GM21825 (cell line): ENCODE measurements at regions not wholly inside any gene's neighbourhood (a gene's known extent, or its start where the extent isn't known, plus 50 kb on each side); places are given as distances from the start of the nearest gene placed in this dataset.
A peak's percentile ranks its signal among the peaks of the same experiment; 100 is the strongest.

Experiments
- ATAC-seq: cut with Tn5 transposase; IDR thresholded peaks from one replicate; pipeline ENCODE4 v1.9.1; 2021; ENCODE audit warnings: mild to moderate bottlenecking, moderate library complexity; ENCODE audit not compliant: unreplicated experiment

DNA sequence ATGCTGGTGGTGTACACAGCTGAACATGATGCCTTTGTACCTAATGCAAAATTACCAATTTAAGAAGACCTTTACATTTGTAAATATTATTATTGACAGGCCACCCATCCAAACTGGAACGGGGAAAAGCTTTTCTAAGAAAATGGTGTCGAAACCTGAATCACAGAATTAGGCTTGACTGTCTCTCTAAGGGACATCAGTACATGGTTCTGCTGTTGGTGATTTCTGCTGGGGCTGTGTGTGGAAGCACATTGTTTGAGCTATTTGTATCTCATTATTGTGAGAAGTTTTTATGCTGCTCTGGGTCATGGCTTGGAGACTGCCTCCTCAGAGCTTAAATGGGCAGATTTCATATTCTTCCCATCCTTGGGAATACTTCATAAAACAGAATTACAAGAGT lies 420.9 kb upstream of the POU3F3 start:
- no peak for ATAC-seq

GRCh38 chr2:104433657-104434056 lies 420.3 kb upstream of the POU3F3 start:
- no peak for ATAC-seq

DNA sequence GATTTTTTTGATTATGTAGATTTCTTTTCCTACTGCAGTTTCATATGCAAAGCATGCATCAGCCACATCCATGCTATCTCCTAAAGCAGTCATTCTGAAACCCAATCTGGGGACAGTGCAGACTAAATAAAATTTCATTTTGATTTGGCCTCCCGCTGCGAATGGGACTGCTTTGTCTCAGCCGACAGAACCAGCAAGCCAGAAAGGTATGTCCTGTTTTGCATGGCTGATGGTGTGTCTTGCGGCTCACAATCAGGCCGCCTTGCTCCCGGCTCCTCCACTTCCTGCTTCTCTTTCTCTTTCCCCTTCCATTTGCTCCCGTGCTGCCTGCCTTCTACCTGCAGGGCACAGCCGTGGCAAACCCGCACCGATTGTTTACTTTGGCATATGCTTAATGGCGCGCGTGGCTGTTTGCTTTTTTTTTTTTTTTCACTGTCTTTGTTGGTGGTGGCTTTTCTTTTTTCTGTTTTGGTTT lies 419.6 kb upstream of the POU3F3 start:
- peak; percentile 79 for ATAC-seq

GRCh38 chr2:104434966-104435365 lies 418.9 kb upstream of the POU3F3 start:
- ATAC-seq: no peak

DNA sequence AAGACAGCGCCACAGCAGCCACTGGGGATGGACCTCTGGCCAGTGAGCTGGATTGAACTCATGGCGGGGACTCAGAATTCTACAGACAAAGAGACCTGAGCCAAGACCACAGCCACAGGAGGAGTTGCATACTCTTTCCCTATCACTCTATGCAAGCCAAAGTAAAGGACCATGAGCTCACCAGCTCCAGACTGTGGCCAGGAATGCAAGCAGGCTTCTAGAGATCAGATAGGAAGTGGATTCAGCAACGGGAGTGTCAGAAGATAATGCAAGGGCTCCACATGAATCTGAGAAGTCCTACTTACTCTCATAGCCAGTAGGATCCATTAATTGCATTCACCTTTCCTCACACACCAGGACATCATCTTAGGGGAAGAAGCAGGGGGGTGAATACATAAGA lies 415.4 kb upstream of the POU3F3 start:
- ATAC-seq: no peak

GRCh38 chr2:104443145-104443544 lies 410.8 kb upstream of the POU3F3 start:
- no peak for ATAC-seq

DNA sequence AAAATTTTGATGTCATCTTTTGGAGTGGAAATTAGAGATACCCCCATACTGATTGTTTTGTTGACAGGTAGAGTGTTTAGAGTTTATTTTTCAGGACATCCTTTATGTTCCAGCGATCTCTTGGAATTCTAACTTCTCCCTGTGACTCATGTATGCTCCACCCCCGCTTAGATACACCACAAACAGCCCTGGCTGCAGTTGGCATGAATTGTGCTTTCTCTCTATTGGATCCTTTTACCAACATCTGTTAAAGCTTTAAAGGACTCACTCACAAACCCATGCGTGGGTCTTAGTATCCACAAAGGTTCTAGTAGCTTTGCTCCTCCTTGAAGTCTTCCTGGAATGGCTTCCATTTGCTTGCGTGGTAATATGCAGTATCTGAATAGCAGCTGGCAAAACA lies 409.5 kb upstream of the POU3F3 start:
- no peak for ATAC-seq

GRCh38 chr2:104444889-104445288 lies 409.0 kb upstream of the POU3F3 start:
- ATAC-seq: no peak

GRCh38 chr2:104447831-104448434 lies 406.0 kb upstream of the POU3F3 start:
- ATAC-seq: no peak

DNA sequence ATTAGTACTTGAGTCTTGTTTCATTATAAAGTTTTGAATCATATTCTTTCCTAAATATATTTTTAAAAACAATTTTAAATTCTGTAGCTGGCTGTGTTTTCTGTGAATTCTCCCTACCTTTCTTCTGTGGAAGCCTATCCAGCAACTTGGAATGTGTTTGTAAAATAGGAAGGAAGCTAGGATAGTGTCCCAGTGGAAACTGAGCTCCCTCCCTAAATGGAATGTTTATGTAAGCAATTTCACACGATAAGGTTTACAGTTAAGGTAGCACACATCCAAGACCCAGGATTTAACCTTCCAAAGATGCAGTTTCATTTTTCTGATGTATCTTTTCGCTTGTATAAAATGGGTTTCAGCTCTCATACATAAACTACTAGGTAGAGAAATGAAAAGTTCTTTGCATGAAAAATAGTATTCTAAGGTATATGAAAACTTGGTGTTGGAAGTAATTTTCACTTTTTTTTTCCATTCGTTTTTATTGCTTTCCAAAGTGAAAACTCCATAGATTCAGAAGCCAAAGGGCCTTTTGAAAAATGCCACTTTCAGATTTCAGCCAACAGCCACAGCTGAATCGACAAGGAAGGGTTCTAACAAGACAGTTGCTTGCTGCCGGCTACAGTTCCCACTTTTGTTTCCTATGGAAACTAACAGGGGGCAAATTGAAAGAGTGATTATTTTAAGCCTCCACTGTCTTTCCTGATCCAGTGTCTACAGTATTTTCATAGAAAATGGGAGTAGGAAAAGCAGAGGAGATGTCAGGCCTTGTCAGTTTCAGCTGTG lies 405.1 kb upstream of the POU3F3 start:
- no peak for ATAC-seq

- no peak for ATAC-seq
These were observed 401.4 kb upstream of the POU3F3 start for GRCh38 chr2:104452558-104452957.

GRCh38 chr2:104462731-104463130 lies 391.2 kb upstream of the POU3F3 start:
- ATAC-seq: no peak

DNA sequence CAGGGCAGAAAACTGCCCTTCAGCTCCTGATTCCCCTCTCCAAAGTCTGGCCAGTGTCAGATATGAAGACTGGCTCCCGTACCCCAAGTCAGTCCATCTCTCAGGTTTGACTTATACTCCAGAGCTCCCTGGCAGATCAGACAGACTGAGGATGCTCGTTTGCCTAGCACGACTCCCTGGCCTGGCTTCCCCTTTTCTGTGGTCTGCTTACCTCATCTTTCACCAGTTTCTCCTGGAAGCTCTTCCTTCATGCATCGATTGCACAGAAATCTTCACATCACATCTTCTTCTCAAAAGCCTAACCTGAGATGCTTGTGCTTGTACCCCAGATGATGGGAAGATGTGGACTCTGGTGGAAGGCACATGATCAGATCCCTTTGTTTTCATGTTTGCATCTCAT lies 387.9 kb upstream of the POU3F3 start:
- no peak for ATAC-seq

GRCh38 chr2:104468846-104469245 lies 385.1 kb upstream of the POU3F3 start:
- ATAC-seq: no peak

DNA sequence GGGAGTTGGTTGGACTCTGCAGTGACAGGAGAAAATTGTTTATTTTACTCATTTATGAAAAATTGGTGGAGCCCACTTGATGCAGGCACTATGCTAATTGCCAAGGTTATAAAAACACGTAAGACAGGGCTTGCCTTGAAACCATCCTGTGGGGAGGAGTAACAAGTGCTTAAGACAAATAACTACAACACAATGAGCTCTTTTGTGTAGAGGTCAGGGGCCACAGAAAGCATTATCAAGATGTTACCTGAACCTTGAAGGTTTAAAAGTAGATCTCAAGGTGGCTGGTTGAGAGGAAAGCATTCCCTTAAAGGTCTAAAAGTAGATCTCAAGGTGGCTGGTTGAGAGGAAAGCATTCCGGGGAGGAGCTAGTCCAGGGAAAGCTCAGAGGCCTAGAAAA lies 381.8 kb upstream of the POU3F3 start:
- ATAC-seq: no peak

DNA sequence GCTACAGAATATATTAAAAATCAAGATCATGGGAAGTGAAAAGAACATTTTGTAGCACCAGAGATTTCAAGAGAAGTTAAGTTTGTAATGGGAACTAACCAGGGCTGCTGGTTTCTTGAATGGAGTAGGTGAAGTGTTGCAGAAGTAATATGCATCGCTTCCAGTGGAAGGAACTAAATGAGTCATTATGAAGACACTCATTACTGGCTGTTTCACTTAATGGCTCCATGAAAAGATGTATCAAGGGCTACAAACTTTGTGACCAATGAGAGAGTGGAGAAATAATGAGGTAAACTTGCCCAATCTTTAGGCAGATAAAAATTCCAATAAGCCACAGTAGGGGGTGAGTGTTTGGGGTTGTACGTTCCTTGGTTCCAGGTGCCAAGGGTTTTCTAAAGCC lies 380.4 kb upstream of the POU3F3 start:
- no peak for ATAC-seq

DNA sequence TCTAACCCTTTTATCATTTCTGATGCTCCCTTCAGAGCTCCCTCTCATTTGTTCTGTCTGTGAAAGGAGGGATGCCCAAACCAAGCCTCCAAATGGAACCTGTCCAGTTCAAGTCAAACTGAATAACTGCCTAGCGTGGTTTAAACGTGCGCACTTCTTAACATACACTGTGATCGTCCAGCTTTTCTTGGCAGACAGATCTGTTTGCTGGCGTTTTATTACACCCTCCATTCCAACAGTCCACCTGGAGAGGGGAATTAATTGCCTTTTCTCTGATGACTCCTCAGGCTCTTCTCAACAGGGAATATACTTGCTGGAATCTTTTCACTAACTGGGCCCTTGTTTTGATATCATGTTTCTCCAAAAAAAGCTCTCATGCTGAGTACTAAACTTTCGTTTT lies 379.2 kb upstream of the POU3F3 start:
- ATAC-seq: no peak

DNA sequence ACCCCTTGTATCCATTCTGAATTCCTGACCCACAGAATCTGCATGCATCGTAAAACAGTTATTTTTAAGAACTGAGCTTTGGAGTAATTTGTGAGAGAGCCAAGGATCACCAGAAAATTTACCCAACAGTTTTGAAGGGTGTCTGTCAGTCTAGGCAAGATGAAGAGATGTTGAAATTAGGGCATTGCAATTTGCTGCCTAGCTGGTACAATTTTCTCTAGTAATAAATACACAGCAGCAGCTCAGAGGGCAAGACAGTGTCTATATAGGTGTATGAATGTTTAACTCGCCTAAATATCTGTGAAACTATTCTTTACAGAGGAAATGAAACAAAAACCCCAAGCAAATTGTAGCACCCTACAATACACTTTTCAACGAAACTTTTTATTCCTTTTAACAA lies 377.8 kb upstream of the POU3F3 start:
- ATAC-seq: no peak

- ATAC-seq: no peak
These were observed 377.3 kb upstream of the POU3F3 start for GRCh38 chr2:104476563-104476988.

DNA sequence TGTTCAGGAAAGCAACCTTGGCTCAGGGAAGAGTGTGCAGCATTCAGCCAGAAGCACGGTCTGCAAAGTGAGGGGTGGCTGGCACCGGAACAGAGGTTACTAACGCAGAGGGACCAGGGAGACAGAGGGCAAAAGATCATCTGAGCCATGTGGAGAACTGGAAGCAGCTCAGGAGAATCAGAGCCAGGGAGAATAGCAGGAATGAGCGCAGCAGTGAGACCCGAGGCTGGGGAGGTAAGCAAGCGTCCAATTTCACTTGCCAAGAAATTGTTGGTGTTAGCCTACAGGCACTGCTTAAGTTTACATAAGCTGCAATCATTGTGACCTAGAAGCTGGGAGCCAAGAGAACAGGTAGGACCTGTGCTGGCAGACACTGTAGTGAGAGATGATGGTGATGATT lies 372.6 kb upstream of the POU3F3 start:
- no peak for ATAC-seq

- ATAC-seq: no peak
These were observed 366.5 kb upstream of the POU3F3 start for GRCh38 chr2:104487366-104487765.

- ATAC-seq: no peak
These were observed 360.2 kb upstream of the POU3F3 start for GRCh38 chr2:104493698-104494097.

- ATAC-seq: no peak
These were observed 352.6 kb upstream of the POU3F3 start for GRCh38 chr2:104501342-104501741.
